ENCODE measurements at regions not wholly inside any gene's neighbourhood (a gene's known extent, or its start where the extent isn't known, plus 50 kb on each side); places are given as distances from the start of the nearest gene placed in this dataset.
A peak's percentile ranks its signal among the peaks of the same experiment; 100 is the strongest.

GRCh38 chr3:72191209-72191960 lies 406.4 kb upstream of the PROK2 start:
- no peak for DNase-seq

GRCh38 chr3:72190050-72190449 lies 405.1 kb upstream of the PROK2 start:
- DNase-seq, result no peak

GRCh38 chr3:72189339-72189738 lies 404.4 kb upstream of the PROK2 start:
- no peak for DNase-seq

- DNase-seq, result no peak
These were observed 403.6 kb upstream of the PROK2 start for GRCh38 chr3:72188536-72188935.

GRCh38 chr3:72187131-72187530 lies 402.2 kb upstream of the PROK2 start:
- DNase-seq, result no peak

GRCh38 chr3:72186400-72186855 lies 401.5 kb upstream of the PROK2 start:
- DNase-seq, result peak; percentile 67

GRCh38 chr3:72185549-72186399 lies 400.8 kb upstream of the PROK2 start:
- DNase-seq, result peak; percentile 56

- DNase-seq, result no peak
These were observed 398.5 kb upstream of the PROK2 start for GRCh38 chr3:72183489-72183888.

- DNase-seq, result no peak
These were observed 397.3 kb upstream of the PROK2 start for GRCh38 chr3:72182206-72182605.

GRCh38 chr3:72181251-72181650 lies 396.3 kb upstream of the PROK2 start:
- peak; percentile 5 for DNase-seq

- no peak for DNase-seq
These were observed 395.5 kb upstream of the PROK2 start for GRCh38 chr3:72180405-72180804.

- no peak for DNase-seq
These were observed 394.1 kb upstream of the PROK2 start for GRCh38 chr3:72179107-72179464.

- no peak for DNase-seq
These were observed 393.6 kb upstream of the PROK2 start for GRCh38 chr3:72178463-72179106.

GRCh38 chr3:72177075-72178050 lies 392.4 kb upstream of the PROK2 start:
- DNase-seq, result peak; percentile 32

- DNase-seq, result no peak
These were observed 391.6 kb upstream of the PROK2 start for GRCh38 chr3:72176537-72177041.

GRCh38 chr3:72175296-72175858 lies 390.4 kb upstream of the PROK2 start:
- no peak for DNase-seq

GRCh38 chr3:72174890-72175289 lies 389.9 kb upstream of the PROK2 start:
- no peak for DNase-seq

- DNase-seq, result no peak
These were observed 389.1 kb upstream of the PROK2 start for GRCh38 chr3:72174040-72174439.

- no peak for DNase-seq
These were observed 387.0 kb upstream of the PROK2 start for GRCh38 chr3:72171946-72172345.

GRCh38 chr3:72171463-72171881 lies 386.5 kb upstream of the PROK2 start:
- DNase-seq, result no peak

Data from dermis blood vessel endothelial cell (primary cell).